H1 (cell line): ENCODE measurements at regions not wholly inside any gene's neighbourhood (a gene's known extent, or its start where the extent isn't known, plus 50 kb on each side); places are given as distances from the start of the nearest gene placed in this dataset.

Source experiments
- CTCF ChIA-PET: fragments of 300-600 bp; sonication (Branson Sonifier 250); formaldehyde crosslinking; loops from one replicate; lab custom pipeline; 2021; ENCODE audit not compliant: partially characterized antibody; lab: Charles Lee
- POLR2A ChIA-PET: fragments of 300-600 bp; sonication (Branson Sonifier 250); formaldehyde crosslinking; loops from one replicate; lab custom pipeline; 2021; ENCODE audit warnings: inconsistent platforms; ENCODE audit not compliant: partially characterized antibody; lab: Charles Lee
- DNase-seq, 2 experiments: peaks; one replicate each; pipeline versions ENCODE4 v3.0.0 to v3.0.0-alpha.2; 2010 to 2022; ENCODE audit warnings: low spot score in 2 of 2, low read depth in 1 of 2, mixed read lengths in 1 of 2
- FAIRE-seq: peaks from 2 replicates; lab custom pipeline; 2011; peaks lifted over from hg19 to GRCh38; lab: Jason Lieb, UNC
- H2AFZ ChIP-seq: 2 replicates; pipeline ENCODE4 v1.8.1; 2012; ENCODE audit warnings: low read length, inconsistent platforms
- H2AK5ac ChIP-seq: 2 replicates; pipeline ENCODE4 v1.6.1; 2013; ENCODE audit warnings: low read depth, low read length
- H2BK120ac ChIP-seq: replicated peaks from 2 replicates; pipeline ENCODE3; 2013; ENCODE audit warnings: low read depth, low read length, inconsistent platforms
- H2BK12ac ChIP-seq: 2 replicates; pipeline ENCODE4 v1.6.1; 2013; ENCODE audit warnings: low read depth, low read length
- H2BK15ac ChIP-seq: 2 replicates; pipeline ENCODE4 v1.6.1; 2013; ENCODE audit warnings: low read length
- H2BK20ac ChIP-seq: 2 replicates; pipeline ENCODE4 v1.6.1; 2013; ENCODE audit warnings: low read length
- H2BK5ac ChIP-seq: 2 replicates; pipeline ENCODE4 v1.6.1; 2013; ENCODE audit warnings: low read depth, low read length
- H3K14ac ChIP-seq: 2 replicates; pipeline ENCODE4 v1.6.1; 2013; ENCODE audit warnings: inconsistent platforms; ENCODE audit not compliant: insufficient read length
- H3K18ac ChIP-seq: 2 replicates; pipeline ENCODE4 v1.6.1; 2013; ENCODE audit warnings: low read length; ENCODE audit errors: extremely low read depth
- H3K23ac ChIP-seq: 2 replicates; pipeline ENCODE4 v1.6.1; 2013; ENCODE audit warnings: inconsistent platforms; ENCODE audit not compliant: insufficient read length
- H3K23me2 ChIP-seq: 2 replicates; pipeline ENCODE4 v1.6.1; 2013; ENCODE audit warnings: low read depth, low read length
- H3K27ac ChIP-seq: 2 replicates; pipeline ENCODE4 v1.6.1; 2011; ENCODE audit warnings: low read depth, low read length, inconsistent platforms
- H3K27me3 ChIP-seq, 4 experiments: replicated peaks in 1 of 4; 1 replicate in 1 of 4; 2 replicates in 3 of 4; pipeline versions ENCODE4 v1.6.1 to v1.8.1; 2011 to 2013; ENCODE audit warnings: low read length in 3 of 4, mild to moderate bottlenecking in 3 of 4, inconsistent platforms in 2 of 4, mixed read lengths in 2 of 4, moderate library complexity in 1 of 4; ENCODE audit not compliant: control insufficient read depth in 3 of 4, insufficient read depth in 3 of 4; ENCODE audit errors: extremely low read depth in 1 of 4
- H3K36me3 ChIP-seq, 4 experiments: 2 replicates each; pipeline versions ENCODE4 v1.6.1 to v1.8.1; 2011 to 2013; ENCODE audit warnings: mild to moderate bottlenecking in 4 of 4, low read length in 3 of 4, moderate library complexity in 2 of 4, control low read depth in 1 of 4, inconsistent platforms in 1 of 4; ENCODE audit not compliant: insufficient read depth in 4 of 4, control insufficient read depth in 2 of 4
- H3K4ac ChIP-seq: replicated peaks from 2 replicates; pipeline ENCODE3; 2013; ENCODE audit warnings: low read length, low read depth, mixed read lengths, inconsistent platforms; ENCODE audit not compliant: insufficient read length
- H3K4me1 ChIP-seq, 4 experiments: replicated peaks in 1 of 4; 1 replicate in 1 of 4; 2 replicates in 3 of 4; pipeline versions ENCODE4 v1.6.1 to v1.8.1; 2011 to 2013; ENCODE audit warnings: low read length in 3 of 4, inconsistent platforms in 2 of 4, mixed read lengths in 1 of 4; ENCODE audit not compliant: insufficient read depth in 4 of 4, control insufficient read depth in 3 of 4
- H3K4me2 ChIP-seq, 2 experiments: 2 replicates each; pipeline versions ENCODE4 v1.6.1 to v1.8.1; 2011 to 2013; ENCODE audit warnings: low read depth in 2 of 2, low read length in 2 of 2, control low read depth in 1 of 2, inconsistent platforms in 1 of 2, mild to moderate bottlenecking in 1 of 2; ENCODE audit not compliant: insufficient read depth in 1 of 2
- H3K4me3 ChIP-seq, 4 experiments: fragments of 200-600, 300-600 bp in 1 of 4; sonication (generic), shearing (Covaris generic), sonication (Bioruptor Twin) in 1 of 4; 2 replicates each; pipeline versions ENCODE4 v1.5.1 to v1.8.1; 2011 to 2016; ENCODE audit warnings: low read length in 4 of 4, low read depth in 3 of 4, control low read depth in 2 of 4, inconsistent platforms in 2 of 4, mild to moderate bottlenecking in 2 of 4, mixed read lengths in 1 of 4, moderate library complexity in 1 of 4; ENCODE audit not compliant: insufficient read depth in 2 of 4; ENCODE audit errors: extremely low read depth in 1 of 4
- H3K56ac ChIP-seq: replicated peaks from 2 replicates; pipeline ENCODE3; 2013; ENCODE audit warnings: low read depth, mild to moderate bottlenecking, mixed read lengths, low read length, inconsistent platforms; ENCODE audit not compliant: insufficient read length
- H3K79me1 ChIP-seq: 2 replicates; pipeline ENCODE4 v1.6.1; 2013; ENCODE audit warnings: low read depth, low read length, control low read depth
- H3K79me2 ChIP-seq, 2 experiments: 2 replicates each; pipeline versions ENCODE4 v1.6.1 to v1.8.1; 2012 to 2013; ENCODE audit warnings: low read length in 2 of 2, mild to moderate bottlenecking in 2 of 2, inconsistent platforms in 1 of 2; ENCODE audit not compliant: insufficient read depth in 2 of 2, control insufficient read depth in 1 of 2
- H3K9ac ChIP-seq, 4 experiments: replicated peaks in 1 of 4; 1 replicate in 1 of 4; 2 replicates in 3 of 4; pipeline versions ENCODE4 v1.6.1 to v1.8.1; 2011 to 2013; ENCODE audit warnings: low read depth in 3 of 4, low read length in 3 of 4, control low read depth in 2 of 4, mild to moderate bottlenecking in 2 of 4, moderate library complexity in 2 of 4, inconsistent platforms in 1 of 4; ENCODE audit errors: extremely low read depth in 1 of 4
- H3K9me3 ChIP-seq, 2 experiments: 2 replicates each; pipeline versions ENCODE4 v1.6.1 to v1.8.1; 2012 to 2013; ENCODE audit warnings: mild to moderate bottlenecking in 2 of 2, moderate library complexity in 2 of 2, control low read depth in 1 of 2, inconsistent platforms in 1 of 2, low read depth in 1 of 2, low read length in 1 of 2, mixed read lengths in 1 of 2; ENCODE audit not compliant: insufficient read depth in 2 of 2
- H4K20me1 ChIP-seq, 2 experiments: replicated peaks in 1 of 2; 2 replicates each; pipeline versions ENCODE3 to v1.8.1; 2011 to 2013; ENCODE audit warnings: inconsistent platforms in 2 of 2, low read length in 2 of 2, mild to moderate bottlenecking in 1 of 2; ENCODE audit not compliant: insufficient read depth in 2 of 2, control insufficient read depth in 1 of 2
- H4K5ac ChIP-seq: 2 replicates; pipeline ENCODE4 v1.6.1; 2013; ENCODE audit warnings: low read length, low read depth, mixed read lengths, inconsistent platforms; ENCODE audit not compliant: insufficient read length
- H4K8ac ChIP-seq: 2 replicates; pipeline ENCODE4 v1.8.0; 2013; ENCODE audit warnings: mild to moderate bottlenecking, moderate library complexity, low read length, inconsistent platforms; ENCODE audit not compliant: insufficient read depth; ENCODE audit errors: extremely low read depth
- H4K91ac ChIP-seq: replicated peaks from 2 replicates; pipeline ENCODE3; 2013; ENCODE audit warnings: low read length, mixed read lengths, inconsistent platforms; ENCODE audit not compliant: insufficient read length
- CTBP2 ChIP-seq: IDR thresholded peaks from 2 replicates; pipeline ENCODE4 v1.7.0; 2011; ENCODE audit warnings: borderline replicate concordance, mild to moderate bottlenecking, moderate library complexity, mixed read lengths, low read length; ENCODE audit not compliant: insufficient read depth, insufficient read length
- CTCF ChIP-seq, 3 experiments: IDR thresholded peaks; 1 replicate in 2 of 3; 2 replicates in 1 of 3; pipeline versions ENCODE4 v1.5.1 to v1.6.1; 2011; ENCODE audit warnings: low read length in 3 of 3, mild to moderate bottlenecking in 3 of 3, inconsistent platforms in 2 of 3, low read depth in 1 of 3, moderate library complexity in 1 of 3; ENCODE audit not compliant: insufficient read depth in 1 of 3; ENCODE audit errors: control extremely low read depth in 1 of 3
- E2F6 ChIP-seq: IDR thresholded peaks from 2 replicates; pipeline ENCODE4 v1.6.1; 2012; ENCODE audit warnings: inconsistent platforms
- HDAC2 ChIP-seq, 2 experiments: fragments of 300-600 bp in 1 of 2; sonication (generic) in 1 of 2; IDR thresholded peaks; 2 replicates each; pipeline ENCODE4 v1.6.1; 2011 to 2012; ENCODE audit warnings: low read depth in 2 of 2, low read length in 2 of 2, mild to moderate bottlenecking in 2 of 2, moderate library complexity in 2 of 2, borderline replicate concordance in 1 of 2, inconsistent platforms in 1 of 2
- POU5F1 ChIP-seq: IDR thresholded peaks from 2 replicates; pipeline ENCODE4 v1.6.1; 2011; ENCODE audit warnings: low read depth, mild to moderate bottlenecking, low read length, moderate library complexity
- TAF7 ChIP-seq: optimal IDR thresholded peaks from 2 replicates; pipeline ENCODE3; 2011; ENCODE audit warnings: low read depth, mild to moderate bottlenecking, inconsistent platforms, low read length, moderate library complexity, borderline replicate concordance
- ZNF274 ChIP-seq: IDR thresholded peaks from 2 replicates; pipeline ENCODE4 v1.7.0; 2012; ENCODE audit warnings: low read length, borderline replicate concordance; ENCODE audit errors: extremely low read depth

DNA sequence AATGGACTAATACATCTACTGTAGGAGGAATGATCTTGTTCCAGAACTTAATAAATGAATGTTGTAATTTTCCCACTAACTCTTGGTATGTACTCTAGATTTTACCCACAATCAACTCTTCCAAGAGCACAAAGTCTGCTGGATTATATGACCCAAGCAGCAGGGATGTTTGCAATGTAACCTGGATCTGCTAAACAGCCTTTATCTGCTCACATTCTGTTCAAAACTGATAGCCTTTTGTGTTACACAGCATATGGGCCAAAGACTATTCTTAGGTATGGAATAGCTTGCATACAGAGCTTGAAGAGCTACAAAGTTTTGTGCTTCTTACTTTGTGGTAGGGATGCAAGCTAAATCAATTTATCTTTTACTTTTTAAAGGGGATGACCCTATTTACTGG lies 213.7 kb upstream of the DCN start:
- H3K4ac ChIP-seq: no peak overlapping the region
- no peak overlapping the region for H2BK12ac ChIP-seq
- H3K56ac ChIP-seq: no peak overlapping the region
- H3K23ac ChIP-seq: no peak overlapping the region
- ChIA-PET CTCF (interaction anchor here (0.6 to 1.6 kb wide), 2 partner anchors 15 to 220 kb away, joined by 5 to 6 read pairs; no protein-coding TSS in a partner anchor), POLR2A (no interaction called here)
- H2AK5ac ChIP-seq: no peak overlapping the region
- DNase-seq: no peak
- H4K91ac ChIP-seq: no peak overlapping the region
- FAIRE-seq: no peak
- H3K79me1 ChIP-seq: no peaks in the 10 kb centered on the region
- no peak overlapping the region for H3K27ac ChIP-seq
- no peaks in the 10 kb centered on the region for H3K27me3 ChIP-seq
- peaks cover 0 to 2% (median 0%) of the 10 kb centered on the region in 4 experiments; a peak in 1 of 8 replicates for H3K36me3 ChIP-seq
- H2BK15ac ChIP-seq: no peak overlapping the region
- no peaks in the 10 kb centered on the region for H3K4me1 ChIP-seq
- H4K20me1 ChIP-seq: no peaks in the 10 kb centered on the region
- H4K5ac ChIP-seq: no peak overlapping the region
- H2AFZ ChIP-seq: no peak overlapping the region
- H3K9ac ChIP-seq: no peak overlapping the region
- H2BK20ac ChIP-seq: no peak overlapping the region
- no peak overlapping the region for H3K14ac ChIP-seq
- H3K18ac ChIP-seq: no peak overlapping the region
- H3K79me2 ChIP-seq: no peaks in the 10 kb centered on the region
- peaks cover 9% of the 10 kb centered on the region in 2 experiments; a peak in 3 of 4 replicates for H3K9me3 ChIP-seq
- no peak overlapping the region for H3K4me3 ChIP-seq
- no peak overlapping the region for H2BK5ac ChIP-seq
- no peaks in the 10 kb centered on the region for H3K23me2 ChIP-seq
- H2BK120ac ChIP-seq: no peak overlapping the region
- no peak overlapping the region for H3K4me2 ChIP-seq
- H4K8ac ChIP-seq: no peak overlapping the region
- TF ChIP-seq TAF7 (no peak), ZNF274 (no peak), HDAC2 (IDR thresholded peaks at IDR 0.05; ENCODE audit: borderline replicate concordance in 1 of 2, low read depth in 2 of 2, low read length in 2 of 2) (no peak), CTCF (IDR thresholded peaks at IDR 0.05; ENCODE audit: control extremely low read depth in 1 of 3, insufficient read depth in 1 of 3, low read depth in 1 of 3, low read length in 3 of 3) (no peak), E2F6 (no peak), CTBP2 (no peak), POU5F1 (no peak)
